SK-N-SH (cell line): ENCODE measurements at regions not wholly inside any gene's neighbourhood (a gene's known extent, or its start where the extent isn't known, plus 50 kb on each side); places are given as distances from the start of the nearest gene placed in this dataset.

Source experiments
- CHD2 ChIP-seq: fragments of 150-350 bp; IDR thresholded peaks from 2 replicates; pipeline ENCODE4 v1.6.1; 2018; ENCODE audit warnings: low read length; ENCODE audit not compliant: partially characterized antibody
- EP300 ChIP-seq, 2 experiments: IDR thresholded peaks; 2 replicates each; pipeline versions ENCODE4 v1.4.0 to v1.6.1; 2012; ENCODE audit warnings: borderline replicate concordance in 1 of 2, low read depth in 1 of 2, low read length in 1 of 2
- EZH2phosphoT487 ChIP-seq: fragments of 200-600 bp; sonication (generic); IDR thresholded peaks from 2 replicates; pipeline ENCODE4 v1.6.1; 2017; ENCODE audit warnings: low read depth, mixed run types, mild to moderate bottlenecking, antibody characterized with exemption, moderate library complexity, borderline replicate concordance
- FOSL2 ChIP-seq: IDR thresholded peaks from 2 replicates; pipeline ENCODE4 v1.4.0; 2012; ENCODE audit warnings: low read depth, mild to moderate bottlenecking, moderate library complexity, borderline replicate concordance
- GATA2 ChIP-seq: sonication (generic); formaldehyde crosslinking; IDR thresholded peaks from 2 replicates; pipeline ENCODE4 v1.5.0; 2020; ENCODE audit warnings: mild to moderate bottlenecking, missing genetic modification reagents
- USF2 ChIP-seq: fragments of 150-350 bp; IDR thresholded peaks from 2 replicates; pipeline ENCODE4 v1.6.1; 2017; ENCODE audit warnings: antibody characterized with exemption, low read length, low read depth, borderline replicate concordance
- TF ChIP-seq, protein P1 (sequence below): fragments of 200-600 bp; sonication (generic); IDR thresholded peaks from 2 replicates; pipeline ENCODE4 v1.6.1; 2017; ENCODE audit warnings: antibody characterized with exemption, mild to moderate bottlenecking, moderate library complexity

DNA sequence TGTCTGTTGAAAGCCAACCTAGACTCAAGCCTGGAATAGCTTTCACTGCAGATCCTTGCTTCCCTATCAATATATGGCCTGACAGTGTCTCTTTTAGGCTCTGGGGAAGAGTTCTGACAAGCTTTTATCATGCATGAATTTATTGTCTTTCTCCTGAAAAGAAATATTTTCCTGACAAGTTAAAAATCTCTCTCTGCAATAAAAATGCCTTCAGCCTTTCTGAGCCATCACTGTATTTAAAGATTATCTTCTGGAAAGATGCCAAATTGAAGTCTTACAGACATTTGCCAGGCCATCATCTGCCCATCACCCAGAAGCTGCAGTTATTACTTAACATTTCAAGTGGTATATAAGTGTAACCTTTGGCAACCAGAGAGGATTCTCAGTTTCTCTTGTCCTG is 88.1 kb upstream of the HTR1A start:
- TF ChIP-seq CHD2 (no peak), EZH2phosphoT487 (no peak), EP300 (IDR thresholded peaks at IDR 0.05; ENCODE audit: borderline replicate concordance in 1 of 2, low read depth in 1 of 2, low read length in 1 of 2) (no peak), GATA2 (CRISPR knock-in tag) (no peak), USF2 (no peak), FOSL2 (no peak)
- TF ChIP-seq, protein P1, sequence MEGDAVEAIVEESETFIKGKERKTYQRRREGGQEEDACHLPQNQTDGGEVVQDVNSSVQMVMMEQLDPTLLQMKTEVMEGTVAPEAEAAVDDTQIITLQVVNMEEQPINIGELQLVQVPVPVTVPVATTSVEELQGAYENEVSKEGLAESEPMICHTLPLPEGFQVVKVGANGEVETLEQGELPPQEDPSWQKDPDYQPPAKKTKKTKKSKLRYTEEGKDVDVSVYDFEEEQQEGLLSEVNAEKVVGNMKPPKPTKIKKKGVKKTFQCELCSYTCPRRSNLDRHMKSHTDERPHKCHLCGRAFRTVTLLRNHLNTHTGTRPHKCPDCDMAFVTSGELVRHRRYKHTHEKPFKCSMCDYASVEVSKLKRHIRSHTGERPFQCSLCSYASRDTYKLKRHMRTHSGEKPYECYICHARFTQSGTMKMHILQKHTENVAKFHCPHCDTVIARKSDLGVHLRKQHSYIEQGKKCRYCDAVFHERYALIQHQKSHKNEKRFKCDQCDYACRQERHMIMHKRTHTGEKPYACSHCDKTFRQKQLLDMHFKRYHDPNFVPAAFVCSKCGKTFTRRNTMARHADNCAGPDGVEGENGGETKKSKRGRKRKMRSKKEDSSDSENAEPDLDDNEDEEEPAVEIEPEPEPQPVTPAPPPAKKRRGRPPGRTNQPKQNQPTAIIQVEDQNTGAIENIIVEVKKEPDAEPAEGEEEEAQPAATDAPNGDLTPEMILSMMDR, result no peak
